OCI-LY7 (cell line): ENCODE measurements at regions not wholly inside any gene's neighbourhood (a gene's known extent, or its start where the extent isn't known, plus 50 kb on each side); places are given as distances from the start of the nearest gene placed in this dataset.

Experiments used
- BruUV-seq: library from RNA; stranded (reverse); fragments of 400-500 nt; replicated peaks from 2 replicates; lab custom pipeline; 2021; lab: Mats Ljungman, UMichigan
- CTCF ChIA-PET: fragments of 300-600 bp; sonication (Branson Sonifier 250); formaldehyde crosslinking; loops from one replicate; lab custom pipeline; 2022; ENCODE audit warnings: antibody characterized with exemption; ENCODE audit not compliant: unreplicated experiment; lab: Charles Lee
- POLR2A ChIA-PET: fragments of 300-600 bp; sonication (Branson Sonifier 250); formaldehyde crosslinking; loops from one replicate; lab custom pipeline; 2022; ENCODE audit warnings: antibody characterized with exemption; lab: Charles Lee
- DNase-seq: peaks from one replicate; pipeline ENCODE4 v3.0.0-alpha.2; 2015; ENCODE audit warnings: low spot score
- H2AFZ ChIP-seq: fragments of 200-600 bp; sonication (generic), shearing (Covaris generic); 2 replicates; pipeline ENCODE4 v1.6.1; 2014; ENCODE audit warnings: mild to moderate bottlenecking, antibody characterized with exemption, low read length, moderate library complexity
- H3K27ac ChIP-seq: fragments of 200-600 bp; sonication (generic); 2 replicates; pipeline ENCODE4 v1.5.1; 2014; ENCODE audit warnings: mixed run types, low read depth, mild to moderate bottlenecking, moderate library complexity, low read length, inconsistent platforms; ENCODE audit not compliant: poor library complexity, severe bottlenecking
- H3K36me3 ChIP-seq: fragments of 200-600 bp; sonication (generic); 2 replicates; pipeline ENCODE4 v1.6.1; 2014; ENCODE audit warnings: mild to moderate bottlenecking, antibody characterized with exemption, low read length, moderate library complexity, mixed read lengths; ENCODE audit not compliant: insufficient read depth
- H3K4me1 ChIP-seq: fragments of 200-600 bp; sonication (generic); 2 replicates; pipeline ENCODE4 v1.5.1; 2014; ENCODE audit warnings: mild to moderate bottlenecking, low read length; ENCODE audit not compliant: insufficient read depth, poor library complexity, severe bottlenecking
- H3K4me2 ChIP-seq: fragments of 200-600 bp; sonication (generic); 2 replicates; pipeline ENCODE4 v1.6.1; 2014; ENCODE audit warnings: mild to moderate bottlenecking, low read length
- H3K4me3 ChIP-seq: fragments of 200-600 bp; sonication (generic); 2 replicates; pipeline ENCODE4 v1.5.1; 2014; ENCODE audit warnings: mild to moderate bottlenecking, low read depth, low read length; ENCODE audit not compliant: poor library complexity, severe bottlenecking
- H3K79me2 ChIP-seq: fragments of 200-600 bp; sonication (generic); 2 replicates; pipeline ENCODE4 v1.6.1; 2016; ENCODE audit warnings: low read depth, mild to moderate bottlenecking, low read length, moderate library complexity, mixed read lengths; ENCODE audit not compliant: insufficient read depth
- H3K9me2 ChIP-seq: fragments of 200-600 bp; sonication (generic); 2 replicates; pipeline ENCODE4 v1.6.1; 2016; ENCODE audit warnings: mild to moderate bottlenecking, low read length, mixed read lengths; ENCODE audit not compliant: insufficient read depth
- H3K9me3 ChIP-seq: fragments of 200-600 bp; sonication (generic); 2 replicates; pipeline ENCODE4 v1.6.1; 2014; ENCODE audit warnings: mild to moderate bottlenecking, mixed run types, low read length, mixed read lengths
- H4K20me1 ChIP-seq: fragments of 200-600 bp; sonication (generic); 2 replicates; pipeline ENCODE4 v1.6.1; 2014; ENCODE audit warnings: mild to moderate bottlenecking, antibody characterized with exemption, low read length, moderate library complexity, mixed read lengths; ENCODE audit not compliant: insufficient read depth
- CTCF ChIP-seq: fragments of 200-600 bp; sonication (generic); conservative IDR thresholded peaks from 2 replicates; pipeline ENCODE4 v1.5.1; 2014; ENCODE audit warnings: mild to moderate bottlenecking, antibody characterized with exemption, low read length, moderate library complexity, mixed read lengths
- EZH2phosphoT487 ChIP-seq: fragments of 200-600 bp; sonication (generic); IDR thresholded peaks from 2 replicates; pipeline ENCODE4 v1.6.1; 2018; ENCODE audit warnings: low read depth, borderline replicate concordance, mild to moderate bottlenecking, mixed run types, antibody characterized with exemption, low read length, moderate library complexity, mixed read lengths
- intact Hi-C: fragments of 100-400 bp; cut with micrococcal nuclease; formaldehyde crosslinking; loops from one replicate; pipeline ENCODE4 v1.10.0; 2022; ENCODE audit not compliant: unreplicated experiment

GRCh38 chr14:29462321-29462720 lies 465.3 kb downstream of the PRKD1 start:
- BruUV-seq, result no TSS peak
- intact Hi-C loops, result no loop called here
- Histone ChIP-seq H2AFZ (no peak overlapping the region), H3K36me3 (no peaks in the 10 kb centered on the region), H3K9me3 (0 out of 2 replicates have a peak, but pooled peaks cover 1% of the 10 kb centered on the region), H4K20me1 (no peaks in the 10 kb centered on the region), H3K4me3 (no peak overlapping the region), H3K9me2 (no peaks in the 10 kb centered on the region), H3K79me2 (no peaks in the 10 kb centered on the region), H3K4me2 (no peak overlapping the region), H3K27ac (no peak overlapping the region), H3K4me1 (no peaks in the 10 kb centered on the region)
- CTCF ChIA-PET, result no interaction called here
- POLR2A ChIA-PET, result no interaction called here
- TF ChIP-seq EZH2phosphoT487 (no peak), CTCF (no peak)
- no peak for DNase-seq

- intact Hi-C loops, result no loop called here
- Histone ChIP-seq H3K27ac (no peak overlapping the region), H2AFZ (no peak overlapping the region), H4K20me1 (no peaks in the 10 kb centered on the region), H3K4me1 (no peaks in the 10 kb centered on the region), H3K36me3 (no peaks in the 10 kb centered on the region), H3K9me2 (no peaks in the 10 kb centered on the region), H3K9me3 (no peaks in the 10 kb centered on the region), H3K4me3 (no peak overlapping the region), H3K79me2 (no peaks in the 10 kb centered on the region), H3K4me2 (no peak overlapping the region)
- TF ChIP-seq CTCF, result no peak
- TF ChIP-seq EZH2phosphoT487, result no peak
- ChIA-PET CTCF (no interaction called here), POLR2A (no interaction called here)
- no peak for DNase-seq
- no TSS peak for BruUV-seq
These were observed 464.9 kb downstream of the PRKD1 start for GRCh38 chr14:29462772-29463171.

- H4K20me1 ChIP-seq, result no peaks in the 10 kb centered on the region
- no peak overlapping the region for H3K4me3 ChIP-seq
- no TSS peak for BruUV-seq
- ChIA-PET POLR2A (interaction anchor here (1.0 to 1.2 kb wide), 2 partner anchors 10 to 12 kb away, joined by 3 read pairs; no protein-coding TSS in a partner anchor), CTCF (interaction anchor here (0.9 kb wide), 1 partner anchor 12 kb away, joined by 3 read pairs; no protein-coding TSS in a partner anchor)
- DNase-seq, result no peak
- no peaks in the 10 kb centered on the region for H3K79me2 ChIP-seq
- no peak overlapping the region for H3K4me2 ChIP-seq
- no peaks in the 10 kb centered on the region for H3K36me3 ChIP-seq
- no peak overlapping the region for H2AFZ ChIP-seq
- H3K27ac ChIP-seq, result no peak overlapping the region
- H3K9me3 ChIP-seq, result no peaks in the 10 kb centered on the region
- H3K4me1 ChIP-seq, result no peaks in the 10 kb centered on the region
- H3K9me2 ChIP-seq, result no peaks in the 10 kb centered on the region
- intact Hi-C loops, result no loop called here
- TF ChIP-seq EZH2phosphoT487 (no peak), CTCF (no peak)
These were observed 463.8 kb downstream of the PRKD1 start for GRCh38 chr14:29463727-29464395.
